Heart left ventricle (tissue), 13 donors: ENCODE measurements at regions not wholly inside any gene's neighbourhood (a gene's known extent, or its start where the extent isn't known, plus 50 kb on each side); places are given as distances from the start of the nearest gene placed in this dataset.

Experiments used
- POLR2A ChIP-seq, 2 donors: fragments of 450-650 bp; IDR thresholded peaks; one replicate each; pipeline ENCODE4 v1.6.1; 2017; ENCODE audit warnings: antibody characterized with exemption in 2 of 2, mild to moderate bottlenecking in 2 of 2, moderate library complexity in 2 of 2
- TF ChIP-seq, protein P1 (sequence below), 12 donors: fragments of 200-600 bp; sonication (generic) in 4 of 12; IDR thresholded peaks; one replicate each; pipeline versions ENCODE4 v1.5.0 to v1.8.0; 2018 to 2022; ENCODE audit warnings: antibody characterized with exemption in 12 of 12, mild to moderate bottlenecking in 5 of 12
- donor health status: ischemic (EF 13 %, LVEDD 7.1; RV severe dilation, severe dysfunction).
- donor health status: DM: no; HTN: yes; CAD: no.
- donor health status: DM: no; HTN: no; CAD: no.
- donor health status: ischemic (EF 25% LVEDD 6.9; RV normal size, moderate dysfunction).
- donor health status: ischemic (EF 25% LVEDD 5.7; RV mildly dilated, moderate dysfunction).
- donor health status: ischemic (EF 35%, LVEDD 5.7; RV mildly dilated, moderate dysfunction).
- donor health status: nonischemic (EF 11% LVEDD 7.7; RV severe dilation, severe dysfunction).
- donor health status: DM: yes; HTN: yes; CAD: no.
- donor health status: PGD.
- donor health status: ischemic (EF 29% LVEDD 5.4; RV normal size, mild dysfunction).
- donor health status: nonischemic (EF 23%, LVEDD 6.1; RV moderate dilation, normal function).

DNA sequence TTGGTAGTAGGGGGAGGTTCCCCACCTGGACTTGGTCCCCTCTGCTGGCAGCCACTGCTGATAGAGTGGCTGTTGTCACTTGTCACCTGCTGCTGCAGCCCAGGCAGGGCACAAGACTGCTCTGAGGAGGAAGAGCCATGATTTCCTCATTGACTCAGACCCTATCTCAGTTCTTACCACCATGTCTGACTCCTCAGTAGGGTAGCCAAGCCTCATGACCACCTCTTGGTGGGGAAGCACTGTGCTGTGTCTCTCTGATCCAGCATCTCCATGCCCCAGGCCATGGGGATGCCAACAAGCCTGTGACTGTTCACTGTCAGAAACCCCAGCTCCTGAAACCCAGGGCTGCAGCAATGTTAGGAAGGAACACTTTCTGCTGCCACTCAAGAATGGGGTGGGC lies 173.0 kb downstream of the WSCD1 start:
- TF ChIP-seq, protein P1, sequence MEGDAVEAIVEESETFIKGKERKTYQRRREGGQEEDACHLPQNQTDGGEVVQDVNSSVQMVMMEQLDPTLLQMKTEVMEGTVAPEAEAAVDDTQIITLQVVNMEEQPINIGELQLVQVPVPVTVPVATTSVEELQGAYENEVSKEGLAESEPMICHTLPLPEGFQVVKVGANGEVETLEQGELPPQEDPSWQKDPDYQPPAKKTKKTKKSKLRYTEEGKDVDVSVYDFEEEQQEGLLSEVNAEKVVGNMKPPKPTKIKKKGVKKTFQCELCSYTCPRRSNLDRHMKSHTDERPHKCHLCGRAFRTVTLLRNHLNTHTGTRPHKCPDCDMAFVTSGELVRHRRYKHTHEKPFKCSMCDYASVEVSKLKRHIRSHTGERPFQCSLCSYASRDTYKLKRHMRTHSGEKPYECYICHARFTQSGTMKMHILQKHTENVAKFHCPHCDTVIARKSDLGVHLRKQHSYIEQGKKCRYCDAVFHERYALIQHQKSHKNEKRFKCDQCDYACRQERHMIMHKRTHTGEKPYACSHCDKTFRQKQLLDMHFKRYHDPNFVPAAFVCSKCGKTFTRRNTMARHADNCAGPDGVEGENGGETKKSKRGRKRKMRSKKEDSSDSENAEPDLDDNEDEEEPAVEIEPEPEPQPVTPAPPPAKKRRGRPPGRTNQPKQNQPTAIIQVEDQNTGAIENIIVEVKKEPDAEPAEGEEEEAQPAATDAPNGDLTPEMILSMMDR (IDR thresholded peaks at IDR 0.05), result no peak
- TF ChIP-seq POLR2A (IDR thresholded peaks at IDR 0.05), result no peak
